ENCODE measurements at regions not wholly inside any gene's neighbourhood (a gene's known extent, or its start where the extent isn't known, plus 50 kb on each side); places are given as distances from the start of the nearest gene placed in this dataset.

DNA sequence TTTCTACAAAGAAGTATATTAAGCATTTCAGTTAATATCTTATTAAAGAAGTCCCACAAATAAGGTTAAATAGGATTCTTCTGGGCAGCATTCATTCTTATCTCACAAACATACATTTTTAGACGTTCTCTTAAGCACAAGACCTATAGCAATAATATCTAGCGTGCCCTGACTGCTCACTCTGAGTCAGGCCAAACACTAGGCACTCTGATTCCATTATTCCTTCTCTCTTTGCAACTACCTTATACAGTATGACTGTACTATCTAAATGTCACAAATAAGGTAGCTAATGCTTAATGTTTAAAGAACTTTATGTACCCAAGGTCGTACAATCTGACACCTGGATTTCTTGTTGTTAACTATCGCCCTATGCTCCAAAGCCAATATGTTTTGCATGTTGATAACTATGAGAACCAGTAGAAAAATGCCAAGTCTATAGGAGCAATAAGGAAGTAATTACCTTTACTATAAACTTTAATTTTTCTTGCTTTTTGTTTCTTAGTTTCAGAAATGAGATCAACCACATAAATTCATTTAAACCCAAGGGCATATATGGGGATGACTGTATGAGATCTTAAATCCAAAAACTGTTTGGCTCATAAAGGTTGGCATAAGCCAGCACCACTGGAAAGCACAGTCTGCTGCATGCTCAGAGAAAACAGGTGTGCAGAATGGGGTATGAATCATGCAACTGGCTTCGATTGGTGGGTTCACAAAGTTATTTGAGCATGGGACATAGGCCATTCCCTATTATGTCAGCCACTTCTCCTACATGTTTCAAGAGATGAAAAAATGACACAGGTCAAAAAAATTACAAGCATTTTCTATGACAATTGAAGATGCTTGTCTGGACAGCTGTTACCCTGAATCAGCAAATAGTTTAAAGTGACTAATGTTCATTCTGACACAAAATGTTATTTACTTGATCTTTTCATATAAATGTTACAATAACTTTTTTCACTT, 352.0 kb downstream of the IRS1 start:
- H3K36me3 ChIP-seq (replicated peaks; ENCODE audit: insufficient read depth, low read depth) = no peaks in the 10 kb centered on the region
- peaks cover 16% of the 10 kb centered on the region for H3K4me1 ChIP-seq (ENCODE audit: insufficient read depth)
- no peaks in the 10 kb centered on the region for H3K27me3 ChIP-seq
- no peaks in the 10 kb centered on the region for H3K9me2 ChIP-seq (replicated peaks; ENCODE audit: insufficient read depth)
- no peak for DNase-seq (ENCODE audit: low spot score)
- H3K4me3 ChIP-seq = no peak overlapping the region
- TF ChIP-seq, protein P1, sequence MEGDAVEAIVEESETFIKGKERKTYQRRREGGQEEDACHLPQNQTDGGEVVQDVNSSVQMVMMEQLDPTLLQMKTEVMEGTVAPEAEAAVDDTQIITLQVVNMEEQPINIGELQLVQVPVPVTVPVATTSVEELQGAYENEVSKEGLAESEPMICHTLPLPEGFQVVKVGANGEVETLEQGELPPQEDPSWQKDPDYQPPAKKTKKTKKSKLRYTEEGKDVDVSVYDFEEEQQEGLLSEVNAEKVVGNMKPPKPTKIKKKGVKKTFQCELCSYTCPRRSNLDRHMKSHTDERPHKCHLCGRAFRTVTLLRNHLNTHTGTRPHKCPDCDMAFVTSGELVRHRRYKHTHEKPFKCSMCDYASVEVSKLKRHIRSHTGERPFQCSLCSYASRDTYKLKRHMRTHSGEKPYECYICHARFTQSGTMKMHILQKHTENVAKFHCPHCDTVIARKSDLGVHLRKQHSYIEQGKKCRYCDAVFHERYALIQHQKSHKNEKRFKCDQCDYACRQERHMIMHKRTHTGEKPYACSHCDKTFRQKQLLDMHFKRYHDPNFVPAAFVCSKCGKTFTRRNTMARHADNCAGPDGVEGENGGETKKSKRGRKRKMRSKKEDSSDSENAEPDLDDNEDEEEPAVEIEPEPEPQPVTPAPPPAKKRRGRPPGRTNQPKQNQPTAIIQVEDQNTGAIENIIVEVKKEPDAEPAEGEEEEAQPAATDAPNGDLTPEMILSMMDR (IDR thresholded peaks at IDR 0.05; ENCODE audit: poor library complexity) = no peak
- TF ChIP-seq EZH2 (IDR thresholded peaks at IDR 0.05; ENCODE audit: borderline replicate concordance) (no peak), EZH2phosphoT487 (IDR thresholded peaks at IDR 0.05; ENCODE audit: low read depth, severe bottlenecking, unreplicated experiment) (no peak)
- no peak overlapping the region for H2AFZ ChIP-seq
- no peak overlapping the region for H3K4me2 ChIP-seq
- 77% methylated on average over 5 of the region's 5 CpGs for WGBS (ENCODE audit: low lambda C conversion rate, missing lambda C conversion rate)
- no peaks in the 10 kb centered on the region for H3K9me3 ChIP-seq (ENCODE audit: low read depth)
- peak overlapping the region; percentile 32 for H3K27ac ChIP-seq
- no peaks in the 10 kb centered on the region for H3K79me2 ChIP-seq
- no peaks in the 10 kb centered on the region for H4K20me1 ChIP-seq (ENCODE audit: insufficient read depth, poor library complexity, severe bottlenecking)

DNA sequence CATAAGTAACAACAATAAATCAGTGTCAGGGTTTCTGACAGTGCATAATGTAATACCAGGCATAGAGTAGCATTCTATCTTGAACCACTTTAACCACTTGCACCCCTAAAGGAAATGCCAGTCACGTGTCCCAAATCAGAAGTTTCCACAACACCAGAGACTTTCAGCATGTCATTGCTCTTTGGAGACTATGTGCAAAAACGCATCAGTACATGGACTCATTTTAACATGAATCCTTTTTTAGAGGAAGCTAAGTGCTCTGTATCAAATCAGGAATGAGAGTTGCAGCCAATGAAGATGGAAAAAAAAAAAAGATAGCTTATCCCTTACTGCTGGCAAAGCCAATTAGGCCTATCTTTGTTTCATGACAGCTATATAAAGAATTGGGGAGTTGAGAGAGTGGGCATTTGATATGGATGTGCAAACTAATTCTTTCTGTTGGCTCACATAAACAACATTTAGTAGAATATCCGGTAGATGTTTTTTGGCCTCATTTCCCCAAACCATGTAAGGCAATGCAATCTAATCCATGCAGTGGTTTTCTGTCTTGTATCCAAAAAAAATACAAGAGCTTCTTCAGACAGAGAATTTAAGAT, 353.1 kb downstream of the IRS1 start:
- no peaks in the 10 kb centered on the region for H3K9me3 ChIP-seq (ENCODE audit: low read depth)
- no peak for DNase-seq (ENCODE audit: low spot score)
- H3K27ac ChIP-seq = peak overlapping the region; percentile 41
- H3K27me3 ChIP-seq = no peaks in the 10 kb centered on the region
- H3K4me1 ChIP-seq (ENCODE audit: insufficient read depth) = peaks cover 16% of the 10 kb centered on the region
- H2AFZ ChIP-seq = no peak overlapping the region
- no peaks in the 10 kb centered on the region for H3K79me2 ChIP-seq
- no peaks in the 10 kb centered on the region for H4K20me1 ChIP-seq (ENCODE audit: insufficient read depth, poor library complexity, severe bottlenecking)
- TF ChIP-seq EZH2 (IDR thresholded peaks at IDR 0.05; ENCODE audit: borderline replicate concordance) = no peak
- TF ChIP-seq, protein P1 (IDR thresholded peaks at IDR 0.05; ENCODE audit: poor library complexity) = no peak
- H3K9me2 ChIP-seq (replicated peaks; ENCODE audit: insufficient read depth) = no peaks in the 10 kb centered on the region
- H3K36me3 ChIP-seq (replicated peaks; ENCODE audit: insufficient read depth, low read depth) = no peaks in the 10 kb centered on the region
- WGBS (ENCODE audit: low lambda C conversion rate, missing lambda C conversion rate) = 64% methylated on average over 3 of the region's 3 CpGs
- H3K4me2 ChIP-seq = no peak overlapping the region
- H3K4me3 ChIP-seq = no peak overlapping the region

DNA sequence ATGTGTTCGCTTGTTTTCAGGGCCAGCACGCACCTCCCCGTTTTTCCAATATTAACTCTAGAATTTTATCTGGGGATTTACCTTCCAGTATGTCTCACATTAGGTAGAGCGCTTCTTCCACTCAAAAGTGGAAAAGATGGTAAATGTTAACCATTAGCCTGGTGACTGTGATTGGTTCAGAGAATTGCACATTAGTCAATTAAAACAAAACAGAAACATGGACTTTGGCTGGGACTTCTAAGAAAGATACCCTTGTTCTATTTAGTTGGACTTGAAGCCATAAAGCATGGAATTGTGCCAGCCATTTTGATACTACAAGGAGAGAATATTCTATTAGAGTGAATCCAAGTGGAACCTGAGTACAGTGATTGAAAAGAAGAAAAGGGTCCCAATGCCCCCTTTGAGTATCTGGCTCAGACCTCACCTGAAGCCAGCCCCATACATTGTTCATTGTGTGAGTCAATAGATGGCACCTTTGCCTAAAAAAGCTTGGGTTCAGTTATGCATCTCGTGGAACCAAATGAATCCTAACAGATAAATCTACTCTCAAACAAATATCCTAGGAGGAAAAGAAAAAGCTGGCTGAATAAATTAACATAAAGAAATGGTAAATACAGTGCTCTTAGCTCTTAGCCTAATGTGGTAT, 354.3 kb downstream of the IRS1 start:
- Histone ChIP-seq H3K79me2 (no peaks in the 10 kb centered on the region), H2AFZ (no peak overlapping the region), H3K4me3 (no peak overlapping the region), H4K20me1 (ENCODE audit: insufficient read depth, poor library complexity, severe bottlenecking) (no peaks in the 10 kb centered on the region), H3K9me2 (replicated peaks; ENCODE audit: insufficient read depth) (no peaks in the 10 kb centered on the region), H3K27ac (peak overlapping the region; percentile 41), H3K36me3 (replicated peaks; ENCODE audit: insufficient read depth, low read depth) (no peaks in the 10 kb centered on the region), H3K4me2 (peak overlapping the region; percentile 19), H3K27me3 (no peaks in the 10 kb centered on the region), H3K4me1 (ENCODE audit: insufficient read depth) (peaks cover 16% of the 10 kb centered on the region), H3K9me3 (ENCODE audit: low read depth) (no peaks in the 10 kb centered on the region)
- 94% methylated on average over 5 of the region's 5 CpGs for WGBS (ENCODE audit: low lambda C conversion rate, missing lambda C conversion rate)
- peak; percentile 49 for DNase-seq (ENCODE audit: low spot score)
- no peak for TF ChIP-seq EZH2 (IDR thresholded peaks at IDR 0.05; ENCODE audit: borderline replicate concordance)
- TF ChIP-seq, protein P1 (IDR thresholded peaks at IDR 0.05; ENCODE audit: poor library complexity) = no peak
- no peak for TF ChIP-seq EZH2phosphoT487 (IDR thresholded peaks at IDR 0.05; ENCODE audit: low read depth, severe bottlenecking, unreplicated experiment)

Data from hepatocyte (in vitro differentiated cells).